WERI-Rb-1 (cell line): ENCODE measurements at regions not wholly inside any gene's neighbourhood (a gene's known extent, or its start where the extent isn't known, plus 50 kb on each side); places are given as distances from the start of the nearest gene placed in this dataset.

Experiments
- DNase-seq: peaks from one replicate; pipeline ENCODE4 v3.0.0-alpha.2; 2020
- H3K27ac ChIP-seq: fragments of 250-450 bp; sonication (Bioruptor Pico); 2 replicates; pipeline ENCODE4 v1.5.1; 2020; ENCODE audit warnings: mild to moderate bottlenecking, moderate library complexity
- H3K27me3 ChIP-seq: fragments of 250-450 bp; sonication (Bioruptor Pico); 2 replicates; pipeline ENCODE4 v1.5.1; 2021; ENCODE audit warnings: mild to moderate bottlenecking, low read depth, moderate library complexity; ENCODE audit not compliant: insufficient read depth, severe bottlenecking
- H3K36me3 ChIP-seq: fragments of 250-450 bp; sonication (Bioruptor Pico); 2 replicates; pipeline ENCODE4 v1.5.1; 2020; ENCODE audit warnings: mild to moderate bottlenecking, moderate library complexity
- H3K4me3 ChIP-seq: 2 replicates; pipeline ENCODE4 v1.5.1; 2011; ENCODE audit warnings: low read depth, mild to moderate bottlenecking, control low read depth, low read length
- H3K9me3 ChIP-seq: fragments of 250-450 bp; sonication (Bioruptor Pico); 2 replicates; pipeline ENCODE4 v1.5.1; 2021; ENCODE audit warnings: mild to moderate bottlenecking, moderate library complexity; ENCODE audit not compliant: severe bottlenecking
- TF ChIP-seq, protein P1 (sequence below): IDR thresholded peaks from 2 replicates; pipeline ENCODE4 v1.5.1; 2011; ENCODE audit warnings: low read depth, mild to moderate bottlenecking, control low read depth, inconsistent platforms, low read length

DNA sequence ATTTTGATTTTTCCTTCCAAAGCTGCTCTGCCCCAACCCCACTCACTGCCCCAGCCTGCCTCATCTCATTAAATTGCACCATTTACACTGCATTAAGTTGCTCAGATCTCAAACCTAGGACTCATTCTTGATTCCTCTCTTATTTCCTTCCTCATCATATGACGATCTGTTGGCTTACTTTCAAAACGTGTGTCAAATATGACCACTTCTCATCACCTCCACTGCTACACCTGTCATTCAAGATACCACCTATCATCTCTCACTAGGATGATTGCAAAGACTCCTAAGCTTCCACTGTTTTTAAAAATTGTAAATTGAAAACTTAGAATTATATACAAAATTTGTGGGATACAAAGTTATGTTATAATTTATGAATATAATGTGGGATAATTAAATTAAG lies 147.1 kb downstream of the DCK start:
- DNase-seq = no peak
- Histone ChIP-seq H3K27ac (no peak overlapping the region), H3K4me3 (no peak overlapping the region), H3K9me3 (no peaks in the 10 kb centered on the region), H3K27me3 (no peaks in the 10 kb centered on the region), H3K36me3 (no peaks in the 10 kb centered on the region)
- TF ChIP-seq, protein P1, sequence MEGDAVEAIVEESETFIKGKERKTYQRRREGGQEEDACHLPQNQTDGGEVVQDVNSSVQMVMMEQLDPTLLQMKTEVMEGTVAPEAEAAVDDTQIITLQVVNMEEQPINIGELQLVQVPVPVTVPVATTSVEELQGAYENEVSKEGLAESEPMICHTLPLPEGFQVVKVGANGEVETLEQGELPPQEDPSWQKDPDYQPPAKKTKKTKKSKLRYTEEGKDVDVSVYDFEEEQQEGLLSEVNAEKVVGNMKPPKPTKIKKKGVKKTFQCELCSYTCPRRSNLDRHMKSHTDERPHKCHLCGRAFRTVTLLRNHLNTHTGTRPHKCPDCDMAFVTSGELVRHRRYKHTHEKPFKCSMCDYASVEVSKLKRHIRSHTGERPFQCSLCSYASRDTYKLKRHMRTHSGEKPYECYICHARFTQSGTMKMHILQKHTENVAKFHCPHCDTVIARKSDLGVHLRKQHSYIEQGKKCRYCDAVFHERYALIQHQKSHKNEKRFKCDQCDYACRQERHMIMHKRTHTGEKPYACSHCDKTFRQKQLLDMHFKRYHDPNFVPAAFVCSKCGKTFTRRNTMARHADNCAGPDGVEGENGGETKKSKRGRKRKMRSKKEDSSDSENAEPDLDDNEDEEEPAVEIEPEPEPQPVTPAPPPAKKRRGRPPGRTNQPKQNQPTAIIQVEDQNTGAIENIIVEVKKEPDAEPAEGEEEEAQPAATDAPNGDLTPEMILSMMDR = no peak

DNA sequence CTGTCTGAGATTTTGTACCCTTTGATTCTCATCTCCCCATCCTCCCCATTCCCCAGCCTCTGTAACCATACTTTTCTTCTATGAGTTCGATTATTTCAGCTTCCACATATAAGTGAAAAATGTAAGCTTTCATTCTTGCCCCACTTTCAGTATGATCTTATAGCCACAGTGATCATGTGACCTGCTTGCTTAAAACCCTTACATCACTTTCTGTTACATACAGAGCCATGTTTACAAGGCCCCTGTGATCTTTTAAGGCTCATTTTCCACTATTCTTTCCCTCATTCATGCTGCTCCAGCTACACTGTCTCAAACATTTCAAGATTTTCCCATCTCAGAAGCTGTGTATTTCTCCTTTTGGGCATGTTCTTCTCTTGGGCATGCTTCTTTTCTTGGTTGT lies 147.7 kb downstream of the DCK start:
- TF ChIP-seq, protein P1 = no peak
- DNase-seq = no peak
- no peak overlapping the region for H3K27ac ChIP-seq
- no peaks in the 10 kb centered on the region for H3K27me3 ChIP-seq
- H3K4me3 ChIP-seq = no peak overlapping the region
- H3K9me3 ChIP-seq = no peaks in the 10 kb centered on the region
- H3K36me3 ChIP-seq = no peaks in the 10 kb centered on the region

DNA sequence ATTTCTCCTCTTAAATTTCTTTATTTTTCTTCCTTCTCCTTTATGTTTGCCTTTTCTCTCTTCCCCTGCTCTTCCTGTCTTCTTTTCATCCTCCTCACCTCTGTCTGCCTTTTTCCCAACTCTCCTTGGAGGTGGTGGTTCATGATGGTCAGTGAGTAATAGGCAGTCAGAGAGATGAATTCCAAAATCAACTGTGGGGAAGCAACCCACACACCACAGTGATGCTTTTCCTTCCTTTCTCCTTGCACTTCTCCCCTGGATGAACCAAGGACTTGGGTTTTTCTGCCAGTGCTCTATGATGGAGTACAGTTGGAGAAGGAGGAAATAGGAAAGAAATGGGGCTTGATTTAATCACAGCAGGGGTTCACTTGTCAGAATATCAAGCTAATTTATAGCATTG lies 153.8 kb downstream of the DCK start:
- TF ChIP-seq, protein P1 = no peak
- H3K4me3 ChIP-seq = no peak overlapping the region
- no peak for DNase-seq
- no peaks in the 10 kb centered on the region for H3K27me3 ChIP-seq
- no peaks in the 10 kb centered on the region for H3K36me3 ChIP-seq
- H3K27ac ChIP-seq = no peak overlapping the region
- H3K9me3 ChIP-seq = no peaks in the 10 kb centered on the region

DNA sequence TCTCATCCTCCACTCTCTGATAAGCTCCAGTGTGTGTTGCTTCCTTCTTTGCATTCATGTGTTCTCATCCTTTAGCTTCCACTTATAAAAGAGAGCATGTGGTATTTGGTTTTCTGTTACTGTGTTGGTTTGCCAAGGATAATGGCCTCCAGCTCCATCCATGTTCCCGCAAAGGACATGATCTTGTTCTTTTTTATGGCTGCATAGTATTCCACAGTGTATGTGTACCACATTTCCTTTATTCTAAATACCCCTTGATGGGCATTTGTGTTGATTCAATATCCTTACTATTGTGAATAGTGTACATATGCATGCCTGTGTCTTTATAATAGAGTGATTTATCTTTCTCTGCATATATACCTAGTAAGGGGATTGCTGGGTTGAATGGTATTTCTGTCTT lies 155.1 kb downstream of the DCK start:
- no peak overlapping the region for H3K4me3 ChIP-seq
- H3K27me3 ChIP-seq = no peaks in the 10 kb centered on the region
- H3K27ac ChIP-seq = no peak overlapping the region
- DNase-seq = no peak
- H3K36me3 ChIP-seq = no peaks in the 10 kb centered on the region
- no peaks in the 10 kb centered on the region for H3K9me3 ChIP-seq
- TF ChIP-seq, protein P1 = no peak

DNA sequence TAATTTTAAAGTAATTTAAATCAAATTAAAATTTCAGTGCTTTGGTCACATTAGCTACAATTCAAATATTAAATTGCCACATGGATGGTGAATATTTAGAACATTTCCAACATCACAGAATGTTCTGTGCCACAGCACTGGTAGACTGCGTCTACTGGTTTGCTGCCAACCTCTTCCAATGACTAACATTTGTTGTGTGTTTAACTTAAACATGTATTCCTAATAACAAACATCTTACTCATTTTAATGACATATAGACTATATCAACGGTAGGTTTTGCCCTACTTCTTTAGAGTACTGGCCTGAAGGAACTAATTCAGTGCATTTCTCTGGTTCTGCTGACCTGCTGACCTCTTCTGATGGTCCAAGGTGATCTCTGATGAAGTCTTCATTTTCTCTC lies 157.6 kb downstream of the DCK start:
- no peak for DNase-seq
- no peaks in the 10 kb centered on the region for H3K27me3 ChIP-seq
- H3K4me3 ChIP-seq = no peak overlapping the region
- H3K36me3 ChIP-seq = no peaks in the 10 kb centered on the region
- H3K9me3 ChIP-seq = no peaks in the 10 kb centered on the region
- TF ChIP-seq, protein P1 = no peak
- H3K27ac ChIP-seq = no peak overlapping the region

DNA sequence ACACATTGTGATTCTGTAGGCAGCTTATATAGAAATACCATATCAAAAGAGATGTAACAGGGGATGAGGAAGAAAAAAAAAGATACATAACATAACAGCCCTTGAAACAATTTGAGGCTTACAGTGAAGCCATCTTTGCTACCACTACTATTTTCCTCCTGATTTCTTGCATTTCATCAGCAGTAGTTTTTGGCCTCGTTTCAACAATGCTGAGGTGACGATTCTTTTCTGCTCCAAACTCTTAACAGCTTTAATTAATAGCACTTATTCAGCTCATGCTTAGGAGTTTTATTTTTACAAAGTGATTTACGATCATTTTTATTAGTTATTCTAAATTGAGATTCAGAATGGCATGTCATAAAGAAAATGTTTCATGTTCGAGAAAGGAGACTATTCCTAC lies 163.2 kb downstream of the DCK start:
- no peak overlapping the region for H3K4me3 ChIP-seq
- no peaks in the 10 kb centered on the region for H3K27me3 ChIP-seq
- TF ChIP-seq, protein P1 = no peak
- H3K9me3 ChIP-seq = no peaks in the 10 kb centered on the region
- no peak for DNase-seq
- no peaks in the 10 kb centered on the region for H3K36me3 ChIP-seq
- H3K27ac ChIP-seq = no peak overlapping the region
